GM12891 (cell line): ENCODE measurements at regions not wholly inside any gene's neighbourhood (a gene's known extent, or its start where the extent isn't known, plus 50 kb on each side); places are given as distances from the start of the nearest gene placed in this dataset.

Experiments
- DNase-seq: peaks from one replicate; pipeline ENCODE4 v3.0.0; 2011; ENCODE audit warnings: low spot score; ENCODE audit not compliant: insufficient read length
- FAIRE-seq: peaks from 2 replicates; lab custom pipeline; 2011; peaks lifted over from hg19 to GRCh38; lab: Jason Lieb, UNC
- PAX5 ChIP-seq: IDR thresholded peaks from 2 replicates; pipeline ENCODE4 v1.6.1; 2011; ENCODE audit warnings: low read length, moderate library complexity, mild to moderate bottlenecking; ENCODE audit not compliant: insufficient read depth, severe bottlenecking
- POLR2A ChIP-seq: IDR thresholded peaks from 2 replicates; pipeline ENCODE4 v1.6.1; 2011; ENCODE audit warnings: low read depth, low read length, control low read depth
- POLR2AphosphoS5 ChIP-seq: IDR thresholded peaks from 2 replicates; pipeline ENCODE4 v1.6.1; 2011; ENCODE audit warnings: low read depth, low read length, control low read depth
- POU2F2 ChIP-seq: IDR thresholded peaks from 2 replicates; pipeline ENCODE4 v1.6.1; 2011; ENCODE audit warnings: low read depth, mild to moderate bottlenecking, control low read depth, low read length, moderate library complexity
- SPI1 ChIP-seq: IDR thresholded peaks from 2 replicates; pipeline ENCODE4 v1.6.1; 2011; ENCODE audit warnings: low read depth, low read length, control low read depth
- TAF1 ChIP-seq: IDR thresholded peaks from 2 replicates; pipeline ENCODE4 v1.6.1; 2011; ENCODE audit warnings: low read depth, low read length, control low read depth

DNA sequence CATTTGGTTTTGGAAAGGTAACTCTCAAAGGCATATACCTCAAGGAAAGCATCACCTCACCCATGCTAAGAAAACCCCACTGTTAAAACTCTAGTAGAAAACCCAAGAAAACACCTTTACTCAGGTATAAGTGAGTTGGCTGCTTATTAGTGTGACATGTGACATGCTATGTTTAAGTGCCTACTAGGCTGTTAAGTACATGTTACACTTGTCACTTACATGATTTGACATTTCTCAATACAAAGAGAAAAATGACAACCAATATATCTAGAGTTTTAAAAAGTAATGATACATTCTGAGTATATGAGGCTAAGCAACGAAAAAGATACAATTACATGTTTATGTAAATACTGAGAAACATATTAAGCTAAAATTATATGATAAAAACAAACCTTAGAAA, 1548.3 kb upstream of the TENM3 start:
- DNase-seq, result no peak
- TF ChIP-seq SPI1 (no peak), POU2F2 (no peak), POLR2AphosphoS5 (no peak), TAF1 (no peak), POLR2A (no peak), PAX5 (no peak)
- FAIRE-seq, result no peak

GRCh38 chr4:180695851-180696250, 1547.4 kb upstream of the TENM3 start:
- no peak for DNase-seq
- no peak for FAIRE-seq
- TF ChIP-seq SPI1 (no peak), POLR2A (no peak), POLR2AphosphoS5 (no peak), PAX5 (no peak), POU2F2 (no peak), TAF1 (no peak)

- no peak for FAIRE-seq
- TF ChIP-seq POLR2AphosphoS5 (no peak), POU2F2 (no peak), PAX5 (no peak), SPI1 (no peak), TAF1 (no peak), POLR2A (no peak)
- no peak for DNase-seq
Measured at GRCh38 chr4:180696460-180697092, 1546.6 kb upstream of the TENM3 start.

GRCh38 chr4:180698550-180699195, 1544.5 kb upstream of the TENM3 start:
- DNase-seq (no peak), FAIRE-seq (no peak)
- TF ChIP-seq SPI1 (no peak), POLR2AphosphoS5 (no peak), POLR2A (no peak), PAX5 (no peak), TAF1 (no peak), POU2F2 (no peak)

GRCh38 chr4:180706766-180707165, 1536.4 kb upstream of the TENM3 start:
- TF ChIP-seq POLR2A (no peak), POU2F2 (no peak), POLR2AphosphoS5 (no peak), TAF1 (no peak), SPI1 (no peak), PAX5 (no peak)
- no peak for FAIRE-seq
- no peak for DNase-seq

DNA sequence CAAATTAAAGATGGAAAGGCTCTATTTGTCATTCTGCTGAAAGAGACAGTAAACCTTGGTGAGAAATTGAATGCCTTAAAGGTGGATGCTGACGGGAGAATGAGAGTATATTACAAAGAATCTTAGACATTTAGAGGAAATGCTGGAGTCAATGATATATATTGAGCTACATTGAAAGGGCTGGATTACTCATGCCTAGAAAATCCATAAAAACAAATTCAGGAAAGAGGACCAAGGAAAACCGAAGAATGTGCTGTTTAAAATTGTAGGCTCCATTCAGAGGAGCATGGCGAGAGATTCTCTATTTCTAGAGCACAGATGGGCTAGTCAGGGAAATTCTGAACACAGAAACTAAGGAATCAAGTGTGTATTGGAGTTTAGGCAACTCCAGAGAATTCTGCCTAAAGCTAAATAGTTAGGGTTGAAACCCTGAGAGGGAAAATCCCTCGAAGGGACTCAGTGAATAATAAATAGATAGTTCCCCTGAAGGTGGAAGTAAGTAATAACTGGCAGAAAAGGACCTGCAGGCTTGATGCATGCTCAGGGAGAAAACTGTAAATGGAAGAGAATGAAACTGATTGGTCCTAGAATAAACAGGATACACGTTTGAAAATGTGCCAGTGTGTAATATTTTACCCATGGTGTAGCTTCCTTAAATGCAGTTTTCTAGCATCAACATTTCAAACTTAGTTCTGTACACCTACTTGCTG, 1532.4 kb upstream of the TENM3 start:
- DNase-seq (no peak), FAIRE-seq (no peak)
- no peak for TF ChIP-seq PAX5
- TF ChIP-seq POLR2AphosphoS5, result no peak
- no peak for TF ChIP-seq SPI1
- TF ChIP-seq POU2F2, result no peak
- no peak for TF ChIP-seq TAF1
- TF ChIP-seq POLR2A, result no peak

DNA sequence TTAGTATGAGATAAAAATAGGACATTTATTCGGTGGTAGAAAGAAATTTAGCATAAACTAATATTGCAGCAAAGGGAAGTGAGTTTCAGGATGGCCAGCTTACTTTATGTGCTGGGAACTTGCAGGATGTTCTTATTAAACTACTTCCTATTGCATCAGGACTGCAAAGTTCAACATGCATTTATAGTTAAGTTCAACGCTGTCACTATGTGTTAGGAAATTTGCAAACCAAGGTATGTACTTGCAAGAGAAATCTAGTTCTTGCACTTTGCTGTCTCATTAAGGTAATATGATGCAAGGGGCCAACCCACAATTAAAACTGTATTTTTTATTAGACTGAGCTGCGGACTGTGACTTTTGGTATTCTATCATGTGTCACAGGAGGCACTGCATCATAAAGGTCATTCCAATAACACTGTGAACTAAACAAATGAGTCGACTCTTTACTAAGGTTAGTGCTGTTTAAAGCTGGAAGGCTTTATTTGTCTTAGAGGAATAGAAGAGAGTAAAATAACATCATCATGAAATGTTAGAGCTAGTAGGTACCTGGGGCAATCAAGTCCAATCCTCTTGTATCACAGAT, 1525.7 kb upstream of the TENM3 start:
- DNase-seq, result no peak
- FAIRE-seq, result no peak
- TF ChIP-seq SPI1 (no peak), PAX5 (no peak), POLR2AphosphoS5 (no peak), TAF1 (no peak), POLR2A (no peak), POU2F2 (no peak)

GRCh38 chr4:180721356-180721755, 1521.8 kb upstream of the TENM3 start:
- DNase-seq (no peak), FAIRE-seq (no peak)
- no peak for TF ChIP-seq POLR2A

DNA sequence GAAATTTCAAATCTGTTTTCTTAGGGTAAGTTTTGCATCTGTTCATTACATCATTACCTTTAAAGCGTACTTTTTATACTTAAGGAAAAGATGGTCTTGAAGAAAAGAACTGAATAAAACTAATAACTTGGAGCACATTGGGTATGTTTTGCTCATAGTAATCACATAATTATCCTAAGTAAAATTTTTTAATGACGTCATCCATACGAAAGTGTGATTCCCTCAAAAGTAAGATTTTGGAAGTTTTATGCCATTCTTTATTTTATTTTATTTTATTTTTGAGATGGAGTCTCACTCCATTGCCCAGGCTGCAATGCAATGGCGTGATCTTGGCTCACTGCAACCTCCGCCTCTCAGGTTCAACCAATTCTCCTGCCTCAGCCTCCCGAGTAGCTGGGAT, 1516.6 kb upstream of the TENM3 start:
- DNase-seq (no peak), FAIRE-seq (no peak)
- TF ChIP-seq TAF1, result no peak
- TF ChIP-seq POU2F2, result no peak
- TF ChIP-seq SPI1, result no peak
- TF ChIP-seq POLR2AphosphoS5, result no peak
- no peak for TF ChIP-seq POLR2A
- TF ChIP-seq PAX5, result no peak

DNA sequence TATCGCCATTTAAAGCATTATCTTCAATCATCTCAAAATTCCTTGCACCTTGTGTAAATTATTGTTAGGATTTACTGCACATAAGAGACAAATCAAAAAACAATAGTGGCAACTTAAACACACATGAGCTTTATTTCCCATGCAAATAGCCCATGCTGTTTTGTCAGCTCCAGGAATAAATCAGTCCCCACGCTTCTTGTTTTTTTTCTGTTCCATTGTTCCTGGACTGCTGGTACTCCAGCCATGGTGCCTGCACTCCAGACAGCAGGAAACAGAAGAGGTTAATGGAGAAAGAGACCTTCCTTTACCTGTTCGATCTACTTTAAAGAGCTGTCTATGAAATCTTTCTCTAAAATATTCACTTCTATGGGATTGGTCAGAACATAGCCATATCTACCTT, 1515.7 kb upstream of the TENM3 start:
- TF ChIP-seq SPI1 (no peak), POLR2A (no peak), PAX5 (no peak), POLR2AphosphoS5 (no peak), POU2F2 (no peak), TAF1 (no peak)
- FAIRE-seq (no peak), DNase-seq (no peak)
